Fibroblast of lung (primary cell): ENCODE measurements at regions not wholly inside any gene's neighbourhood (a gene's known extent, or its start where the extent isn't known, plus 50 kb on each side); places are given as distances from the start of the nearest gene placed in this dataset.

Experiments
- DNase-seq, 2 donors: peaks; one replicate each; pipeline versions ENCODE4 v3.0.0 to v3.0.0-alpha.2; 2010; ENCODE audit warnings: low read depth in 2 of 2
- H2AFZ ChIP-seq: 2 replicates; pipeline ENCODE4 v1.5.1; 2012; ENCODE audit warnings: low read length, control low read depth, inconsistent platforms
- H3K27ac ChIP-seq: 2 replicates; pipeline ENCODE4 v1.5.1; 2011; ENCODE audit warnings: low read length, control low read depth; ENCODE audit not compliant: insufficient read depth
- H3K27me3 ChIP-seq: 2 replicates; pipeline ENCODE4 v1.5.1; 2011; ENCODE audit warnings: mild to moderate bottlenecking, low read length; ENCODE audit not compliant: control insufficient read depth, insufficient read depth
- H3K36me3 ChIP-seq: 2 replicates; pipeline ENCODE4 v1.5.1; 2011; ENCODE audit warnings: low read length; ENCODE audit not compliant: control insufficient read depth, insufficient read depth
- H3K4me1 ChIP-seq: 2 replicates; pipeline ENCODE4 v1.5.1; 2011; ENCODE audit warnings: low read length; ENCODE audit not compliant: control insufficient read depth, insufficient read depth; ENCODE audit errors: extremely low read depth
- H3K4me2 ChIP-seq: 2 replicates; pipeline ENCODE4 v1.5.1; 2011; ENCODE audit warnings: low read length, control low read depth; ENCODE audit not compliant: insufficient read depth; ENCODE audit errors: extremely low read depth
- H3K4me3 ChIP-seq, 4 experiments: fragments of 200-600 bp in 1 of 4; sonication (generic) in 1 of 4; replicated peaks in 1 of 4; 2 replicates each; pipeline ENCODE4 v1.5.1; 2011 to 2016; ENCODE audit warnings: low read length in 4 of 4, low read depth in 3 of 4, mild to moderate bottlenecking in 3 of 4, control low read depth in 2 of 4, inconsistent platforms in 1 of 4, mixed read lengths in 1 of 4; ENCODE audit not compliant: insufficient read depth in 1 of 4; ENCODE audit errors: control extremely low read depth in 1 of 4
- H3K79me2 ChIP-seq: 2 replicates; pipeline ENCODE4 v1.5.1; 2012; ENCODE audit warnings: mild to moderate bottlenecking, low read length, inconsistent platforms; ENCODE audit not compliant: control insufficient read depth, insufficient read depth
- H3K9ac ChIP-seq: 2 replicates; pipeline ENCODE4 v1.5.1; 2011; ENCODE audit warnings: mild to moderate bottlenecking, low read length, control low read depth; ENCODE audit not compliant: insufficient read depth
- H3K9me3 ChIP-seq: 2 replicates; pipeline ENCODE4 v1.5.1; 2012; ENCODE audit warnings: low read depth, low read length; ENCODE audit not compliant: control insufficient read depth, insufficient read depth
- H4K20me1 ChIP-seq: 2 replicates; pipeline ENCODE4 v1.5.1; 2011; ENCODE audit warnings: low read length; ENCODE audit not compliant: control insufficient read depth, insufficient read depth; ENCODE audit errors: extremely low read depth
- EZH2 ChIP-seq: IDR thresholded peaks from 2 replicates; pipeline ENCODE4 v1.5.1; 2012; ENCODE audit warnings: low read length, control low read depth, mild to moderate bottlenecking; ENCODE audit errors: missing control alignments
- TF ChIP-seq, protein P1 (sequence below), 2 donors: IDR thresholded peaks in 1 of 2; conservative IDR thresholded peaks in 1 of 2; 1 replicate in 1 of 2; 2 replicates in 1 of 2; pipeline ENCODE4 v1.5.1; 2011 to 2012; ENCODE audit warnings: low read length in 2 of 2, control low read depth in 1 of 2, inconsistent platforms in 1 of 2, low read depth in 1 of 2, mild to moderate bottlenecking in 1 of 2

DNA sequence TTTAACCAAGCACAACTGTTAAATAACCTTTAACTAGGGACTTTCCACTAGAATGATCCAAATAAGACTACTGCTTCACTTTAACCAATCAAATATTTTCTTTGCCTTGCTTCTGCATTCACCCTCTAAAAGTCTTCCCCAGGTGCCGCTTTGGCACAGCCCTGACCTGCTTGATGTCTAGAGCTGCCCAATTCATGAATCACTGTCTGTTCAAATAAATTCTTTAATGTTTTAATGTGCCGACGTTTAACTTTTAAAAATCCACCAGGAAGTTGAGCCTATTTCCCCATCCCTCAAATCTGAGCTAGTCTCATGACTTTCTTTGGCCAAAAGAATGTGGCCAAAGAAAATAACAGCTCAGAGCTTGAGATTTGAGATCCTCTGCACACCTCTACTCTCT, 277.8 kb upstream of the SOX9 start:
- H3K36me3 ChIP-seq = no peaks in the 10 kb centered on the region
- H3K9ac ChIP-seq = no peak overlapping the region
- no peak overlapping the region for H3K4me2 ChIP-seq
- H2AFZ ChIP-seq = no peak overlapping the region
- H3K4me1 ChIP-seq = no peaks in the 10 kb centered on the region
- H3K27ac ChIP-seq = no peak overlapping the region
- no peak for DNase-seq
- no peaks in the 10 kb centered on the region for H3K79me2 ChIP-seq
- H4K20me1 ChIP-seq = no peaks in the 10 kb centered on the region
- H3K27me3 ChIP-seq = no peaks in the 10 kb centered on the region
- TF ChIP-seq, protein P1, sequence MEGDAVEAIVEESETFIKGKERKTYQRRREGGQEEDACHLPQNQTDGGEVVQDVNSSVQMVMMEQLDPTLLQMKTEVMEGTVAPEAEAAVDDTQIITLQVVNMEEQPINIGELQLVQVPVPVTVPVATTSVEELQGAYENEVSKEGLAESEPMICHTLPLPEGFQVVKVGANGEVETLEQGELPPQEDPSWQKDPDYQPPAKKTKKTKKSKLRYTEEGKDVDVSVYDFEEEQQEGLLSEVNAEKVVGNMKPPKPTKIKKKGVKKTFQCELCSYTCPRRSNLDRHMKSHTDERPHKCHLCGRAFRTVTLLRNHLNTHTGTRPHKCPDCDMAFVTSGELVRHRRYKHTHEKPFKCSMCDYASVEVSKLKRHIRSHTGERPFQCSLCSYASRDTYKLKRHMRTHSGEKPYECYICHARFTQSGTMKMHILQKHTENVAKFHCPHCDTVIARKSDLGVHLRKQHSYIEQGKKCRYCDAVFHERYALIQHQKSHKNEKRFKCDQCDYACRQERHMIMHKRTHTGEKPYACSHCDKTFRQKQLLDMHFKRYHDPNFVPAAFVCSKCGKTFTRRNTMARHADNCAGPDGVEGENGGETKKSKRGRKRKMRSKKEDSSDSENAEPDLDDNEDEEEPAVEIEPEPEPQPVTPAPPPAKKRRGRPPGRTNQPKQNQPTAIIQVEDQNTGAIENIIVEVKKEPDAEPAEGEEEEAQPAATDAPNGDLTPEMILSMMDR (conservative IDR thresholded peaks at IDR 0.05 in 1 of 2, IDR thresholded peaks at IDR 0.05 in 1 of 2; ENCODE audit: low read depth in 1 of 2, low read length in 2 of 2) = no peak
- no peak for TF ChIP-seq EZH2
- H3K9me3 ChIP-seq = no peaks in the 10 kb centered on the region
- H3K4me3 ChIP-seq = no peak overlapping the region

GRCh38 chr17:71845337-71845736, 275.5 kb upstream of the SOX9 start:
- no peaks in the 10 kb centered on the region for H3K36me3 ChIP-seq
- H3K4me3 ChIP-seq = no peak overlapping the region
- no peak overlapping the region for H2AFZ ChIP-seq
- no peaks in the 10 kb centered on the region for H3K4me1 ChIP-seq
- no peaks in the 10 kb centered on the region for H3K9me3 ChIP-seq
- H3K4me2 ChIP-seq = no peak overlapping the region
- TF ChIP-seq, protein P1 (conservative IDR thresholded peaks at IDR 0.05 in 1 of 2, IDR thresholded peaks at IDR 0.05 in 1 of 2; ENCODE audit: low read depth in 1 of 2, low read length in 2 of 2) = no peak
- TF ChIP-seq EZH2 = no peak
- no peaks in the 10 kb centered on the region for H4K20me1 ChIP-seq
- H3K27me3 ChIP-seq = no peaks in the 10 kb centered on the region
- H3K9ac ChIP-seq = no peak overlapping the region
- no peak for DNase-seq
- no peaks in the 10 kb centered on the region for H3K79me2 ChIP-seq
- no peak overlapping the region for H3K27ac ChIP-seq

GRCh38 chr17:71846561-71847110, 274.2 kb upstream of the SOX9 start:
- no peaks in the 10 kb centered on the region for H3K4me1 ChIP-seq
- H3K36me3 ChIP-seq = no peaks in the 10 kb centered on the region
- no peak overlapping the region for H3K27ac ChIP-seq
- no peaks in the 10 kb centered on the region for H4K20me1 ChIP-seq
- H2AFZ ChIP-seq = no peak overlapping the region
- H3K4me3 ChIP-seq = no peak overlapping the region
- no peaks in the 10 kb centered on the region for H3K9me3 ChIP-seq
- no peaks in the 10 kb centered on the region for H3K27me3 ChIP-seq
- no peak for TF ChIP-seq EZH2
- TF ChIP-seq, protein P1 (conservative IDR thresholded peaks at IDR 0.05 in 1 of 2, IDR thresholded peaks at IDR 0.05 in 1 of 2; ENCODE audit: low read depth in 1 of 2, low read length in 2 of 2) = no peak
- DNase-seq = peak in 1 of 2 donors; percentile 49
- no peak overlapping the region for H3K9ac ChIP-seq
- no peak overlapping the region for H3K4me2 ChIP-seq
- no peaks in the 10 kb centered on the region for H3K79me2 ChIP-seq
